ENCODE measurements at regions not wholly inside any gene's neighbourhood (a gene's known extent, or its start where the extent isn't known, plus 50 kb on each side); places are given as distances from the start of the nearest gene placed in this dataset.

DNA sequence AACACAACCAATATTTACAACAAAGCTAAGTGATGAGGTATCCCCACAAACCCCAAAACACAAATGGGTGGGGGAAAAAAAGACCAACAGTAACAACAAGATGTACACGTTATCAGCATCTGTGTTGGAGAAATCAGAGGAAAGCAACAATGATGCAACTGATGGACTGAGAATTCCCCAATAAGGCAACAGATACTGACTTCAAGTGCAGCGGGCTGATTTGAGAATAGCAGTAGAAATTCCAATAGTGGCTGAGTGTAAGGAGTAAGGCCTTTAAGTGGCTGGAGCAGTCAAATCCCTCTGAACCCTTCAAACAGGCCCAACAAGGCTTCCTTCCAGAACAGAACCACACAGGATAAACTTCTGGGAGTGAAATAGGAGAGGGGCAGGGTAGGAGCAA is 97.6 kb downstream of the TM2D1 start:
- Mint-ChIP-seq H3K27ac (no peak overlapping the region), H3K27me3 (no peaks in the 10 kb centered on the region)

DNA sequence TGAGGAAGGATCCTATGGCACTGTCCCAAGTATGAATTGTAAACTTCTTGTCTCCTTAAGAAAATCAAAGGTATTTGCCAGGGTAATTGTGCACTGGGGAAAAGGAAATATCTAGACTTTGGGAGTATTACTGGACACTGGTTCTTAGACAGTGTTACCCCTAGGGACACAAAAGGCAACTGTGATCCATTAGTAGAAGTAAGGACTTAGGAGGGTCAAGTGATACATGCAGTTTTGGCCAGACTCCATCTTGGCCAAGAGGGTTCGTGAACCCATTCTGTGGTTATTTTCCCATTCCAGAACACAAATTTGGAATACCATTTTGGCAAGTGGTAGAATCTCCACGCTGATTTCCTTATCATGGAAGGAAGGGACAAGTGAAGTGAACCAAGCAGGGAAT is 98.1 kb downstream of the TM2D1 start:
- H3K9me3 Mint-ChIP-seq: peaks cover 1% of the 10 kb centered on the region
- H3K4me1 Mint-ChIP-seq: no peaks in the 10 kb centered on the region
- H3K4me3 Mint-ChIP-seq: no peak overlapping the region
- H3K36me3 Mint-ChIP-seq: no peaks in the 10 kb centered on the region
- no peak for DNase-seq
- no peaks in the 10 kb centered on the region for H3K27me3 Mint-ChIP-seq
- H3K27ac Mint-ChIP-seq: no peak overlapping the region

More for the DNA sequence above, 97.6 kb downstream of the TM2D1 start:
- Mint-ChIP-seq H3K4me1 (no peaks in the 10 kb centered on the region), H3K4me3 (no peak overlapping the region), H3K36me3 (no peaks in the 10 kb centered on the region), H3K9me3 (peaks cover 1% of the 10 kb centered on the region)
- DNase-seq: no peak

DNA sequence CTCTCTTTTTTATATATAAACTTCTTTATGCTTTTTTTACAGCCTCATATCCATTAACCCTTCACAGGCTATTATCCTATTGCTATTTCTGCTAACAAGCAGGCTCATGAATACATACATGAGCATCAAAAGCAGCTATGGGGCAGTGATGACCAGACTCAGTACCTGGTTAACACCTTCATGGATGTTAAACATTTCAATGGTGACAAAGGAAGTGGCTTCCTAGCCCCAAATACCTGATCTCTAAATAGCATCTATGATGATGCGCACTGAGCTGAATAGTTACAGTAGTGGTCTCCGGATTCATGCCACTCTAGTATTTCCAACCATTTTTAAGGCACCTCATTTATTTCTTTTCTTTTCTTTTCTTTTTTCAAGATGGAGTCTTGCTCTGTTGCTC is 101.1 kb downstream of the TM2D1 start:
- peaks cover 1% of the 10 kb centered on the region for H3K9me3 Mint-ChIP-seq
- H3K27ac Mint-ChIP-seq: no peak overlapping the region
- no peak for DNase-seq
- no peaks in the 10 kb centered on the region for H3K4me1 Mint-ChIP-seq
- no peak overlapping the region for H3K4me3 Mint-ChIP-seq
- no peaks in the 10 kb centered on the region for H3K36me3 Mint-ChIP-seq
- H3K27me3 Mint-ChIP-seq: no peaks in the 10 kb centered on the region

DNA sequence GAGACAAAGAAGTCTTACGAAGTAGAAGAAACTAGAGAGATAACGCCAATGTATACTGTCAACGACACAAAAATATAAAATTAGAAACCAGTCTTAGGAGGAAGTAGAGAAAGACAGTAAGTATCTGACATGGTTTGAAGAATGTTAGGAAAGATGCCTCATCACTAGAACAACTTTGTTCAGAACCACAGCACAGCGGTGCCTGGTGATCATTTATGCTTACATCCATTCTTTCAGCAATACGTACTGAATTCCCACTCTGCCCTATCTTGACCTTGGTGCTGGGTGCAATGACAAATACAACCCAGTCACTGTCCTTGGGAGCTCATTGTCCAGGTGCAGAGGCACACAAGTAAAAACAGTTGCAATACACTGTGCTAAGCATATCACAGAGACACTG is 104.4 kb downstream of the TM2D1 start:
- Mint-ChIP-seq H3K27me3 (no peaks in the 10 kb centered on the region), H3K4me1 (no peaks in the 10 kb centered on the region), H3K9me3 (no peaks in the 10 kb centered on the region), H3K36me3 (no peaks in the 10 kb centered on the region), H3K4me3 (no peak overlapping the region), H3K27ac (no peak overlapping the region)
- DNase-seq: no peak

DNA sequence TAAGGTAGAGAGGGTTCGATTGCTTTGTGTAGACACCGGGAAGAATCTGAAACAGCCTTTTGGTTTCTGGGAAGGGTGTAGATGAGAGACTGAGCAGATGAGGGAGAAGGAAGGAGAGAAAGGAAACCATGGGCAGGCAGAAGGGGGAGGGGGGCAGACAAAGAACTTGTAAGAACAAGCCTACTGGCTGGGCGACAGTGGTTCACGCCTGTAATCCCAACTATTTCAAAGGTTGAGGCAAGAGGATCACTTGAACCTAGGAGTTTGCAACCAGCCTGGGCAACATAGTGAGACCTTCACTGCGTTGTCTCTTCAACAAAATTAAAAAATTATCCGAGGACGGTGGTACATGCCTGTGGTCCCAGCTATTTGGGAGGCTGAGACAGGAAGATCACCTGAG is 106.2 kb downstream of the TM2D1 start:
- no peaks in the 10 kb centered on the region for H3K9me3 Mint-ChIP-seq

DNA sequence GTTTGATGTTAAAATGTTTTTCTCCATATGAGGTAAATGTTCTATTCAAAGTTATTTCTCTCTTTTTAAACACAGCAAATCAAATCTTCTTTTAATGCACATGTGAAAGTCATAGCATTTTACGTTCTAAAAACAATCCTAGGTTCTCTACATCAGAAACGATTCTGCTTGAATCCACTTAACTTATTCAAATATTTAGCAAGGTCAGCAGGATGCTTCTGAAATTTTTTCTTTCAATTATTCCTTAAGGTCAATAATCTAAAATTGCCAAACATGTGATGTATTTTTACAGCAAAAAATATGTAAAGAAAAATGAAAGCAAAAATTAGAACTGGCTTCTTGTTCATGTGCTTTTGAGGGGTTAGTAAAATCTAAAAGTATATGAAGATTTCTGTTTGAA is 106.7 kb downstream of the TM2D1 start:
- Mint-ChIP-seq H3K36me3 (no peaks in the 10 kb centered on the region), H3K9me3 (no peaks in the 10 kb centered on the region), H3K4me3 (no peak overlapping the region), H3K27me3 (no peaks in the 10 kb centered on the region), H3K27ac (no peak overlapping the region), H3K4me1 (no peaks in the 10 kb centered on the region)
- no peak for DNase-seq

More for the DNA sequence above, 106.2 kb downstream of the TM2D1 start:
- no peaks in the 10 kb centered on the region for H3K27me3 Mint-ChIP-seq
- H3K36me3 Mint-ChIP-seq: no peaks in the 10 kb centered on the region
- no peaks in the 10 kb centered on the region for H3K4me1 Mint-ChIP-seq
- DNase-seq: no peak
- H3K27ac Mint-ChIP-seq: no peak overlapping the region
- no peak overlapping the region for H3K4me3 Mint-ChIP-seq

DNA sequence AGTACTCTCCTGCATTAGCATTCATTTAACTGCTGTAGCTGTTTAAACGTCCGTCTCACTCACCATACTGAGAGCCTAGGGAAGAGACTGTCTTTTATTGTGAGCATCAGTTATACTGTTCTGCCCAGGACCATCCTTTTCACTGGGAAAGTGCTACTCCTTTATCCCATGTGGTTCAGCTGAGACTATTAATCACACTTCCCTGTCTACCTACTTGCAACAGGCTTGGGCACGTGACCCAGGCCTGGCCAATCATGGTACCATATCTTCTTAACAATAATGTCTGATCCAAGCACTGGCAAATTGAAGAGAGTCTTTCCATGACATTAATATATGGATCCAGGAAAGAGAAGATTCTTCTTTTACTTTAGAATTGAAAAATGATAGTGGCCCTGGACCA is 108.1 kb downstream of the TM2D1 start:
- Mint-ChIP-seq H3K9me3 (no peaks in the 10 kb centered on the region), H3K4me1 (no peaks in the 10 kb centered on the region), H3K4me3 (no peak overlapping the region), H3K27ac (no peak overlapping the region), H3K36me3 (no peaks in the 10 kb centered on the region), H3K27me3 (no peaks in the 10 kb centered on the region)
- no peak for DNase-seq

DNA sequence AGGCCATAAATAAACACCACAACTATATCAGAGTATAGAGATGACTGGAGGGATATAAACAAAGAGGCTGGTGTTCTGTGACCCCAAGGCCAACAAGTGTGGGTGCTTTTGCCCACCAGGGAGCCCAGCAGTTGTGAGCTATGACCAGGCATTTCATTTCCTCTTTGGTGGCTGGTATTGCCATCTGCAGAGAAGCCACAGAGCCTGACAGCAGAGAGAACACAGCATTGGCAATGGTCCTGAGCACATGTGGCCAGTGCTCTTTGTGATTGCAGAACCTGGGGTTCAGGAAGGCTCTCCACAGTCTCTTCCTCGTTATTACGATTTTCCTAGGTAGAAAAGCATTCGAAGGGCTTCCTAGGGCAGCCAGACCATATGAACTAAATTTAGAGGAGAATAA is 112.3 kb downstream of the TM2D1 start:
- Mint-ChIP-seq H3K36me3 (no peaks in the 10 kb centered on the region), H3K27me3 (no peaks in the 10 kb centered on the region), H3K4me1 (no peaks in the 10 kb centered on the region), H3K27ac (no peak overlapping the region), H3K9me3 (no peaks in the 10 kb centered on the region), H3K4me3 (no peak overlapping the region)
- DNase-seq: no peak

DNA sequence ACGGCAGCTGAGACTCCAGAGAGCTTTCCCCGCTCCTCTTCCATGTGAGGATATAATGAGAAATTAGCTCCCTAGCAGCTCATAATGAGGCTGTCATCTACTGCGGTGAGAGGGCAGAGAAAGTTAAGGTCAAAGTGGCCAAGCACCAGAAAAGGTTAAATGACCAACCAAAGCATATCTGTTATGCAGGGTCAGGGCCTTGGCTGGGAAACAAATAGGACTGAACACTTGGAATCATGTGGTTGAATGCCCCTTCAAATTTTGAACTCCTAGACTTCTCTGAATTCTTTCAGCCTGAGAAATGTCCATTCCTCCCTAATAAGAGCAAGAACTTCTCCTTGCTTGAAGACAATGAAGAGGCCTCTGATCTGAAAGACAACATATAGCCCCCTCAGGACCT is 115.9 kb downstream of the TM2D1 start:
- Mint-ChIP-seq H3K9me3 (no peaks in the 10 kb centered on the region), H3K4me1 (no peaks in the 10 kb centered on the region), H3K4me3 (no peak overlapping the region), H3K27me3 (no peaks in the 10 kb centered on the region), H3K27ac (no peak overlapping the region), H3K36me3 (no peaks in the 10 kb centered on the region)
- no peak for DNase-seq

DNA sequence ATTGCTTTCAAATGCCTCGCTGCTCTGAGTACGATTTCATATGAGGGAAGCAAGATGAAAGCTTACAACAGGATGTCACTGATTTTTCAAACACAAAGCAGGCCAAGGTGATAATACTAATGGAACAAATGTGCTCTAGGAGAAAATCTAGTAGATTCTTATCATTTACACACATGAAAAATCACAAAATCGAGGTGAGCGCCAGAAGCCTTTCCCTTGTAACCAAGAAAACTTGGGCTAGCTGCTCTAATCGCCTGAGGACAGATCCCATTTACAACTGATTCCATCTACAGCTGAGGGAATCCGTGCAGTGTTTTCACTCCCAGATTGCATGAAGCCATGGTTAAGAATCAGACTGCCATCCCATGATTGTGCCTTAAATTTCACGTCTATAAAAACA is 117.5 kb downstream of the TM2D1 start:
- no peak overlapping the region for H3K27ac Mint-ChIP-seq
- no peak overlapping the region for H3K4me3 Mint-ChIP-seq
- no peaks in the 10 kb centered on the region for H3K27me3 Mint-ChIP-seq
- no peaks in the 10 kb centered on the region for H3K9me3 Mint-ChIP-seq
- no peak for DNase-seq
- H3K36me3 Mint-ChIP-seq: no peaks in the 10 kb centered on the region
- H3K4me1 Mint-ChIP-seq: no peaks in the 10 kb centered on the region

DNA sequence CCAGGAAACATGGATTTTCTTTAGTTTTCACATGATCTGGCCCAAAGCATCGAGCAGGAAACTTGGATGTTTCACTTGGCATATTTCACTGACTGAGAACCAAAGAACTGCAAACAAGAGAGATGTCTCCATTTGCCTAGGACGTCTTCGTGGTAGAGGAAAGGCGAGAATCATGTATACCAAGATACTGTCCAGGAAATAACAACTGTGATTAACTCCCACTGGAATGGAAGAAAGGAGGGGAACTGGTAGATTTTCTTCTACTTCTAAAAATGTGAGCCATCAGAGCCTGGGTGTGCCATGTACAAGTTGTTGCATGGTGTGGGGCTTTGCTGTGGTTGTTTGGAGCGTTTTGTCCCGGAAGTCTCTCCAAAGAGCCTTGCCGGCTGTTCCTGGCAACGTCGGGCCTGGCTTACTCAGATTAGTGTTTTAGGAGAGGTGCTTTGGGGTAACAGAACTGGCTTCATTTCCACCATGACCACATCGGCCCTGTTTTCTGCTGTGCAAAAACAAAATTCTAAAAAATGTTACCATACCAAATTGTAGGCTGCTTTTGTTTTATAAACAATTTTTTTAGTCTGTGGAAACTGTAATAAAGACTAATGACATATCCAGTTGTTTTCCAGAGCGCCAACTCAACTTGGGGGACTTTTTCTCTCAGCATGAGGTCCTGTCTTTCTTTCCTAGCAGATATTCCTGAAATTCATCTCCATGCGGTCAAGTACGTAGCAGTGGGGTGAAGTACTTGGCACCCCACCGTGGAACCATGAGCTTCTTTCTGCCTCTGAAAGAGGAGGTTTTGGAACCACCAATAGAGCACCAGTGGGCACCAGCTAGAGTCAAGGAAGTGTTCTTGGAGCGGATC is 118.3 kb downstream of the TM2D1 start:
- Mint-ChIP-seq H3K36me3 (no peaks in the 10 kb centered on the region), H3K27ac (no peak overlapping the region), H3K4me1 (no peaks in the 10 kb centered on the region), H3K9me3 (no peaks in the 10 kb centered on the region), H3K27me3 (no peaks in the 10 kb centered on the region), H3K4me3 (no peak overlapping the region)
- DNase-seq: no peak

DNA sequence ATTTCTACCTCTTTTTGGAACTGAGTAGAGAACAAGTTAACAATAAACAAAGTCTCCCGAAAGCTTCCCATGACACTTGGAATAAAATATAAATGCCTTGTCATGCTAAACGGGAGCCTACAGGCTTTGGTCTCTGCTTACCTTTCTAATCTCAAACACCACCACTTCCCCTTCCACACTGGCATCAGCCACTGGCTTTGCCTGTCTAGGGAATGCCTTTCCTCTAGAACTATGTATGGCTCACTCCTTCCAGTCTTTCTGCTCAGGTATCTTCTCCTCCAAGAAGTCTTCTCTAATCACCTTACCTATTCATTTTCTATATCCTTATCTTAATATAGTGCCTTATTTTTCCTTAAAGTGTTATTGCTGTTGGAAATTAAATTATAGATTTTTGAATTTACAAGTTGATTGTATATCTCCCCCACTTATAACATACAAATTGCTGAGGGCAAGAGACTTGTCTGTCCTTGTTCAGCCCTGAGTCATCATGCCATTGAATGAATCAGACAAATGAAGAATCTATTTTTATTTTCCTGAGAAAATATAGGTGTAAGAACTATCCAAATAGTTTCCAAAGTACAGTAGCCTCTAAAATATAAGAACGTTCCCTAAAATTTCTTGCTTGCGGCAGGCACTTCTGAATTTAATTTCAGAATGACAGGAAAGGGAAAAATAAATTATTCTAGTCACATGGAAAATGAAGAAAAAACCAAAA is 119.2 kb downstream of the TM2D1 start:
- Mint-ChIP-seq H3K9me3 (no peaks in the 10 kb centered on the region), H3K4me1 (no peaks in the 10 kb centered on the region), H3K36me3 (no peaks in the 10 kb centered on the region), H3K27ac (no peak overlapping the region), H3K4me3 (no peak overlapping the region), H3K27me3 (no peaks in the 10 kb centered on the region)
- DNase-seq: no peak

DNA sequence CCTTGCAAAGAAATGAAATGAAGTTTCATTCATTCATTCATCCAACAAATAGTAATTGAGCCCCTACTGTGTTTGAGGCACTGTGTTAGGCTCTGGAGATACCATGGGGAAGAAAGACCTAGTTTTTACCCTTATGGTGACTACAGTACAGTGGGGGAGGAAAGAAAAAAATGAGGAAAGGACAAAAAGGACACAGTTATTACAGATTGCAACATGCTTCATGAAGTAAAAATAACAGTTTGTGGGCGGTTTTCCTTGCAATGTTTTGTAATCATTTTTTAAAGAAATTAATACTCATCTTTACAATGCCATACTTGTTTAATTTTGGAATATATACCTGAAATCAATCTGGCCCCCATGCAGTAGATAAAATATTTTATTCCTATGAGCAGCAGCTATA is 120.3 kb downstream of the TM2D1 start:
- Mint-ChIP-seq H3K36me3 (no peaks in the 10 kb centered on the region), H3K27ac (no peak overlapping the region)
- DNase-seq: no peak

DNA sequence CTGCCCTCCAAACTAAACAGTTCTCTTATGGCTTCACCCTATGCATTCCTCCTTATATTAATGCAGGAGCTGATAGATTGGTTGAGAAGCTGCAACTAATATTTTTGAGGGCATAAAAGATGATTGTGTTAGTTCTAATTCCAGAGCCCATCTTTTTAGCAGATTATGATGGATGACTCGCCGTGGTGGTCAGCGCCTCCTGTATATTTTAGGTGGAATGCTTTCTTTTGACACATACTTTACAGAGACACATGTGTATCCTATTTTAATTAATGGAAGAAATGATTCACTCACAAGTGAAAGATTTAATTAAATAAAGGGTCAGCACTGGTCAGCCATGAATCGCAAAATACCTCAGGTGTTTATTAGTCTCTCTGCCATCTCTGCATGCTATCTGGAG is 120.7 kb downstream of the TM2D1 start:
- H3K4me3 Mint-ChIP-seq: no peak overlapping the region
- no peaks in the 10 kb centered on the region for H3K4me1 Mint-ChIP-seq
- H3K27me3 Mint-ChIP-seq: no peaks in the 10 kb centered on the region
- no peaks in the 10 kb centered on the region for H3K36me3 Mint-ChIP-seq
- H3K9me3 Mint-ChIP-seq: no peaks in the 10 kb centered on the region
- no peak for DNase-seq
- no peak overlapping the region for H3K27ac Mint-ChIP-seq

More for the DNA sequence above, 120.3 kb downstream of the TM2D1 start:
- H3K9me3 Mint-ChIP-seq: no peaks in the 10 kb centered on the region
- H3K4me1 Mint-ChIP-seq: no peaks in the 10 kb centered on the region
- no peaks in the 10 kb centered on the region for H3K27me3 Mint-ChIP-seq
- no peak overlapping the region for H3K4me3 Mint-ChIP-seq

DNA sequence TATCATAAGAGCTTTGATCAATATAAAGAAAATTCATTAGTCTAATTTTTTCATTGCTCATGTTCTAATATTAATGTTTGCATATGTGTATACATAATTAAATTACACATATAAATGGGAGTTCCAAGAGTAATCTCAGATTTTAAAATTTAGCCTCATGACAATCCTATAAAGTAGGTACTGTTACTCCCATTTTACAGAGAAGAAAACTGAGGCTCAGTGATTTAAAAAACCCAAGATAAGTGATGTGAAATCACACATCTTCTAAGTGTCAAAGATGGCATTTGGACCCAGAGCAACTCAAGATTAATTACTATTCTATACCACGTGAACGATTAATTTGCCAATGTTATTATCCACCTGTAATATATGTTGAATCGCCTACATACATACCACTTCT is 122.3 kb downstream of the TM2D1 start:
- DNase-seq: no peak
- Mint-ChIP-seq H3K36me3 (no peaks in the 10 kb centered on the region), H3K27ac (no peak overlapping the region), H3K9me3 (no peaks in the 10 kb centered on the region), H3K27me3 (no peaks in the 10 kb centered on the region), H3K4me1 (no peaks in the 10 kb centered on the region), H3K4me3 (no peak overlapping the region)

DNA sequence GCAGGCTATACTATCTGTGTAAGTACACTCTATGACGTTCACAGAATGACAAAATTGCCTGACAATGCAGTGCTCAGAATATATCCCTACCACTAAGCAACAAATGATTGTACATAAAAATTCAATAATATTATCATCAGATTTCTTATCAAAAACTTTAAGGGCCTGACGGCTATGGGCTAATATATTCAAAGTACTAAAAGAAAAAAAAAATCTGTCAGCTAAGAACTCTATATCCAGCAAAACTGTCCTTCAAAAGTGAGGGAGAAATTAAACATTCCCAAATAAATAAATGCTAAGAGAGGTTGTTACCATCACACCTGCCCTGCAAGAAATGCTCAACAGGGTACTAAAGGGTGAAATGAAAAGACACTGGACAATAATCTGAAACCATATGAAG is 127.3 kb downstream of the TM2D1 start:
- DNase-seq: no peak
- Mint-ChIP-seq H3K4me1 (no peaks in the 10 kb centered on the region), H3K36me3 (peaks cover 2% of the 10 kb centered on the region), H3K4me3 (no peak overlapping the region), H3K27ac (no peak overlapping the region), H3K9me3 (no peaks in the 10 kb centered on the region), H3K27me3 (peaks cover 3% of the 10 kb centered on the region)
